ENCODE measurements at regions not wholly inside any gene's neighbourhood (a gene's known extent, or its start where the extent isn't known, plus 50 kb on each side); places are given as distances from the start of the nearest gene placed in this dataset.

DNA sequence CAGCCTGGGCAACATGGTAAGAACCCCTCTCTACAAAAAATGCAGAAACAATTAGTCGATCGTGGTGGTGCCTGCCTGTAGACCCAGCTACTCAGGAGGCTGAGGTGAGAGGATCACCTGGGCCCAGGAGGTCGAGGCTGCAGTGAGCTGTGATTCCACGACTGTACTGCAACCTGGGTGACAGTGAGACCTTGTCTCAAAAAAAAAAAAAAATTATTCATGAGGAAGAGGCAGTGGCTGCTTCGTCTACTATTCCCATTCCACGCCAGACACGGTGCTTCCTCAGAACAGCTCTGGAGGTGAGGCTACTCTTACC lies 52.2 kb upstream of the GSE1 start:
- TF ChIP-seq FOXP2 (optimal IDR thresholded peaks at IDR 0.05; ENCODE audit: borderline replicate concordance, extremely low read depth, extremely low read length, insufficient read depth) (no peak), POLR2AphosphoS5 (IDR thresholded peaks at IDR 0.05; ENCODE audit: low read depth, low read length) (no peak), SIN3A (IDR thresholded peaks at IDR 0.05; ENCODE audit: borderline replicate concordance, insufficient read depth, low read length) (no peak), TAF1 (IDR thresholded peaks at IDR 0.05; ENCODE audit: borderline replicate concordance, insufficient read depth, low read length) (no peak)
- TF ChIP-seq, protein P1, sequence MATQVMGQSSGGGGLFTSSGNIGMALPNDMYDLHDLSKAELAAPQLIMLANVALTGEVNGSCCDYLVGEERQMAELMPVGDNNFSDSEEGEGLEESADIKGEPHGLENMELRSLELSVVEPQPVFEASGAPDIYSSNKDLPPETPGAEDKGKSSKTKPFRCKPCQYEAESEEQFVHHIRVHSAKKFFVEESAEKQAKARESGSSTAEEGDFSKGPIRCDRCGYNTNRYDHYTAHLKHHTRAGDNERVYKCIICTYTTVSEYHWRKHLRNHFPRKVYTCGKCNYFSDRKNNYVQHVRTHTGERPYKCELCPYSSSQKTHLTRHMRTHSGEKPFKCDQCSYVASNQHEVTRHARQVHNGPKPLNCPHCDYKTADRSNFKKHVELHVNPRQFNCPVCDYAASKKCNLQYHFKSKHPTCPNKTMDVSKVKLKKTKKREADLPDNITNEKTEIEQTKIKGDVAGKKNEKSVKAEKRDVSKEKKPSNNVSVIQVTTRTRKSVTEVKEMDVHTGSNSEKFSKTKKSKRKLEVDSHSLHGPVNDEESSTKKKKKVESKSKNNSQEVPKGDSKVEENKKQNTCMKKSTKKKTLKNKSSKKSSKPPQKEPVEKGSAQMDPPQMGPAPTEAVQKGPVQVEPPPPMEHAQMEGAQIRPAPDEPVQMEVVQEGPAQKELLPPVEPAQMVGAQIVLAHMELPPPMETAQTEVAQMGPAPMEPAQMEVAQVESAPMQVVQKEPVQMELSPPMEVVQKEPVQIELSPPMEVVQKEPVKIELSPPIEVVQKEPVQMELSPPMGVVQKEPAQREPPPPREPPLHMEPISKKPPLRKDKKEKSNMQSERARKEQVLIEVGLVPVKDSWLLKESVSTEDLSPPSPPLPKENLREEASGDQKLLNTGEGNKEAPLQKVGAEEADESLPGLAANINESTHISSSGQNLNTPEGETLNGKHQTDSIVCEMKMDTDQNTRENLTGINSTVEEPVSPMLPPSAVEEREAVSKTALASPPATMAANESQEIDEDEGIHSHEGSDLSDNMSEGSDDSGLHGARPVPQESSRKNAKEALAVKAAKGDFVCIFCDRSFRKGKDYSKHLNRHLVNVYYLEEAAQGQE (IDR thresholded peaks at IDR 0.05; ENCODE audit: insufficient read depth in 1 of 2, low read depth in 2 of 2, low read length in 2 of 2): no peak

- TF ChIP-seq SIN3A (IDR thresholded peaks at IDR 0.05; ENCODE audit: borderline replicate concordance, insufficient read depth, low read length) (no peak), POLR2AphosphoS5 (IDR thresholded peaks at IDR 0.05; ENCODE audit: low read depth, low read length) (no peak), TAF1 (IDR thresholded peaks at IDR 0.05; ENCODE audit: borderline replicate concordance, insufficient read depth, low read length) (no peak), FOXP2 (optimal IDR thresholded peaks at IDR 0.05; ENCODE audit: borderline replicate concordance, extremely low read depth, extremely low read length, insufficient read depth) (no peak)
- TF ChIP-seq, protein P1 (IDR thresholded peaks at IDR 0.05; ENCODE audit: insufficient read depth in 1 of 2, low read depth in 2 of 2, low read length in 2 of 2): no peak
Observed at GRCh38 chr16:85561248-85562092, 51.7 kb upstream of the GSE1 start.

GRCh38 chr16:85562093-85562786 lies 50.9 kb upstream of the GSE1 start:
- no peak for TF ChIP-seq POLR2AphosphoS5 (IDR thresholded peaks at IDR 0.05; ENCODE audit: low read depth, low read length)
- TF ChIP-seq, protein P1 (IDR thresholded peaks at IDR 0.05; ENCODE audit: insufficient read depth in 1 of 2, low read depth in 2 of 2, low read length in 2 of 2): no peak
- TF ChIP-seq SIN3A (IDR thresholded peaks at IDR 0.05; ENCODE audit: borderline replicate concordance, insufficient read depth, low read length): no peak
- TF ChIP-seq TAF1 (IDR thresholded peaks at IDR 0.05; ENCODE audit: borderline replicate concordance, insufficient read depth, low read length): no peak
- no peak for TF ChIP-seq FOXP2 (optimal IDR thresholded peaks at IDR 0.05; ENCODE audit: borderline replicate concordance, extremely low read depth, extremely low read length, insufficient read depth)

- TF ChIP-seq, protein P1 (IDR thresholded peaks at IDR 0.05; ENCODE audit: insufficient read depth in 1 of 2, low read depth in 2 of 2, low read length in 2 of 2): no peak
- no peak for TF ChIP-seq POLR2AphosphoS5 (IDR thresholded peaks at IDR 0.05; ENCODE audit: low read depth, low read length)
- TF ChIP-seq TAF1 (IDR thresholded peaks at IDR 0.05; ENCODE audit: borderline replicate concordance, insufficient read depth, low read length): no peak
- no peak for TF ChIP-seq SIN3A (IDR thresholded peaks at IDR 0.05; ENCODE audit: borderline replicate concordance, insufficient read depth, low read length)
- no peak for TF ChIP-seq FOXP2 (optimal IDR thresholded peaks at IDR 0.05; ENCODE audit: borderline replicate concordance, extremely low read depth, extremely low read length, insufficient read depth)
Observed at GRCh38 chr16:85563034-85563433, 50.1 kb upstream of the GSE1 start.
